ENCODE measurements at regions not wholly inside any gene's neighbourhood (a gene's known extent, or its start where the extent isn't known, plus 50 kb on each side); places are given as distances from the start of the nearest gene placed in this dataset.

DNA sequence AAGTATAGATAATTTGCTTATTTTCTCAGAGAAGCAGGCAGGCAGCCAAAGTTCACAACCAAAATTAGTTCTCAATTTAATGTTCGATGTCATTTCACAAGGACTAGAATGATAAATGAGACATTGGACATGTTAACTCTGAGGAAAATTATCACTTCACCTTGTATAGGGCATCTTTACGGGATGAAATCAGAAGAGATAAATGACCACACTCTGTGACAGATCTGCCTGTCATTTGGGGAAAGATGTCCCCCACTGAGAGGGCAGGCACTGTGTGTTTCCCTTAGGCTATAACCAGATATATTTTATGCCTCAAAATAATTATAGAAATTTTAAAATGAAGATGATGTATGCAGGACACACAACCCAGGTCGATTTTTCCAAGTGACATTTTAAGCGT is 642.9 kb downstream of the BRINP3 start:
- no peaks in the 10 kb centered on the region for H3K79me2 ChIP-seq (ENCODE audit: low read length)
- no peaks in the 10 kb centered on the region for H3K9me3 ChIP-seq (ENCODE audit: insufficient read depth, low read length)

DNA sequence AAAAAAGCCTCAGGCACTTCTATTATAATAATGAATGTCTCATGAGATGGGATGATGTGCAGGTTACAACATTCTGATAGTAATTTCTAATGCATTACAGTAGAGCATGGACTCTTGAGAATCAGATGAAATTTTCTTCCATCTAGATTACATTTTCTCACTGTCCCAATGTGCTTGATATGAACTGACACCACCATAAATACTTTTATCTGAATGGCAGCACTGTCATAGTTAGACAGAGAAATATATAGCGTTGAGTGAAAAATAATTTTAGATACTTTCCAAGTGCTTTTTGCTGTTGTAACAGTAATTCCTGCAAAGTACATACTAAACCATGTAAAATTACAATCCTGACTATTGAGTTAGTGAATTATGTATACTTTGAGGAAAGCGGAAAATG is 630.1 kb downstream of the BRINP3 start:
- no peaks in the 10 kb centered on the region for H4K20me1 ChIP-seq (ENCODE audit: insufficient read depth, low read length)
- TF ChIP-seq, protein P1, sequence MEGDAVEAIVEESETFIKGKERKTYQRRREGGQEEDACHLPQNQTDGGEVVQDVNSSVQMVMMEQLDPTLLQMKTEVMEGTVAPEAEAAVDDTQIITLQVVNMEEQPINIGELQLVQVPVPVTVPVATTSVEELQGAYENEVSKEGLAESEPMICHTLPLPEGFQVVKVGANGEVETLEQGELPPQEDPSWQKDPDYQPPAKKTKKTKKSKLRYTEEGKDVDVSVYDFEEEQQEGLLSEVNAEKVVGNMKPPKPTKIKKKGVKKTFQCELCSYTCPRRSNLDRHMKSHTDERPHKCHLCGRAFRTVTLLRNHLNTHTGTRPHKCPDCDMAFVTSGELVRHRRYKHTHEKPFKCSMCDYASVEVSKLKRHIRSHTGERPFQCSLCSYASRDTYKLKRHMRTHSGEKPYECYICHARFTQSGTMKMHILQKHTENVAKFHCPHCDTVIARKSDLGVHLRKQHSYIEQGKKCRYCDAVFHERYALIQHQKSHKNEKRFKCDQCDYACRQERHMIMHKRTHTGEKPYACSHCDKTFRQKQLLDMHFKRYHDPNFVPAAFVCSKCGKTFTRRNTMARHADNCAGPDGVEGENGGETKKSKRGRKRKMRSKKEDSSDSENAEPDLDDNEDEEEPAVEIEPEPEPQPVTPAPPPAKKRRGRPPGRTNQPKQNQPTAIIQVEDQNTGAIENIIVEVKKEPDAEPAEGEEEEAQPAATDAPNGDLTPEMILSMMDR (IDR thresholded peaks at IDR 0.05; ENCODE audit: low read depth, low read length) = no peak
- TF ChIP-seq EZH2phosphoT487 (IDR thresholded peaks at IDR 0.05; ENCODE audit: low read depth) = no peak
- no peak overlapping the region for H3K27ac ChIP-seq (ENCODE audit: low read length)
- H3K27me3 ChIP-seq (ENCODE audit: low read depth, low read length) = no peaks in the 10 kb centered on the region
- no peaks in the 10 kb centered on the region for H3K79me2 ChIP-seq (ENCODE audit: low read length)
- no peak overlapping the region for H3K4me2 ChIP-seq (ENCODE audit: low read length)
- no peak overlapping the region for H3K9ac ChIP-seq (ENCODE audit: low read length)
- H3K4me1 ChIP-seq (ENCODE audit: low read length) = peaks cover 12% of the 10 kb centered on the region
- H3K36me3 ChIP-seq (replicated peaks; ENCODE audit: low read depth, low read length) = no peaks in the 10 kb centered on the region
- no peak overlapping the region for H3K4me3 ChIP-seq (ENCODE audit: low read length)
- no peak overlapping the region for H2AFZ ChIP-seq (ENCODE audit: low read depth, low read length)
- H3K9me3 ChIP-seq (ENCODE audit: insufficient read depth, low read length) = no peaks in the 10 kb centered on the region

More for the DNA sequence above, 642.9 kb downstream of the BRINP3 start:
- no peaks in the 10 kb centered on the region for H3K4me1 ChIP-seq (ENCODE audit: low read length)
- H3K27me3 ChIP-seq (ENCODE audit: low read depth, low read length) = no peaks in the 10 kb centered on the region
- H2AFZ ChIP-seq (ENCODE audit: low read depth, low read length) = no peak overlapping the region
- no peak overlapping the region for H3K4me3 ChIP-seq (ENCODE audit: low read length)
- no peak overlapping the region for H3K27ac ChIP-seq (ENCODE audit: low read length)
- no peak overlapping the region for H3K4me2 ChIP-seq (ENCODE audit: low read length)
- no peaks in the 10 kb centered on the region for H4K20me1 ChIP-seq (ENCODE audit: insufficient read depth, low read length)
- TF ChIP-seq, protein P1 (IDR thresholded peaks at IDR 0.05; ENCODE audit: low read depth, low read length) = no peak
- TF ChIP-seq EZH2phosphoT487 (IDR thresholded peaks at IDR 0.05; ENCODE audit: low read depth) = no peak
- H3K36me3 ChIP-seq (replicated peaks; ENCODE audit: low read depth, low read length) = no peaks in the 10 kb centered on the region
- H3K9ac ChIP-seq (ENCODE audit: low read length) = no peak overlapping the region

DNA sequence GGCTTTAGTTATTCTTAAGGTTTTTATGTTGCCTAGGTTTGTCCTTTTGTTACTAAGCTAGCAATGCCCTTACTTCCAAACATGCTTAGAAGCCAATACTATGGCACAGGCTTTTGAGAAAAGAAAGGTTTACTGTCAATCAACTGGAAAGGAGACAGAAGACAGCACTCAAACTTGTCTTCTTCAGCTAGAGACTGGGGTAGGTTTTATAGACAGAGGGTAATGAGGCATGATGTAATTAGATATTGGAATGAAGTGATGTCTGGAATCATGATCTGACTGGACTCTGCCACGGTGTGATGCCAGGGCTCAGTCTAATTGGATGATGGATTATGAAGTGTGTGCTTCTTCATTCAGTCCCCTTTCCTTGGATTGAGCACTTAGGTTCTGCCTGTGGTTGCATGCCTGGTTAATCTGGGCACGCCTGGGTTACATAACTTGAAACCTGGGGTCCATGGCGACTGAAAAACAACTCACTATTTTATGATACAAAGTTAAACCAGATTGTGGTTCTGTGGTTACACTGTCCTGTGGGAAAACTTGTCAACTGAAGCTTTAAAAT is 625.8 kb downstream of the BRINP3 start:
- no peaks in the 10 kb centered on the region for H3K36me3 ChIP-seq (replicated peaks; ENCODE audit: low read depth, low read length)
- no peak for TF ChIP-seq EZH2phosphoT487 (IDR thresholded peaks at IDR 0.05; ENCODE audit: low read depth)
- TF ChIP-seq, protein P1 (IDR thresholded peaks at IDR 0.05; ENCODE audit: low read depth, low read length) = no peak
- no peaks in the 10 kb centered on the region for H3K79me2 ChIP-seq (ENCODE audit: low read length)
- H3K4me3 ChIP-seq (ENCODE audit: low read length) = no peak overlapping the region
- H3K9ac ChIP-seq (ENCODE audit: low read length) = no peak overlapping the region
- H3K27ac ChIP-seq (ENCODE audit: low read length) = no peak overlapping the region
- H3K27me3 ChIP-seq (ENCODE audit: low read depth, low read length) = no peaks in the 10 kb centered on the region
- peaks cover 12% of the 10 kb centered on the region for H3K4me1 ChIP-seq (ENCODE audit: low read length)
- H2AFZ ChIP-seq (ENCODE audit: low read depth, low read length) = no peak overlapping the region
- H3K9me3 ChIP-seq (ENCODE audit: insufficient read depth, low read length) = no peaks in the 10 kb centered on the region
- no peak overlapping the region for H3K4me2 ChIP-seq (ENCODE audit: low read length)
- H4K20me1 ChIP-seq (ENCODE audit: insufficient read depth, low read length) = no peaks in the 10 kb centered on the region

DNA sequence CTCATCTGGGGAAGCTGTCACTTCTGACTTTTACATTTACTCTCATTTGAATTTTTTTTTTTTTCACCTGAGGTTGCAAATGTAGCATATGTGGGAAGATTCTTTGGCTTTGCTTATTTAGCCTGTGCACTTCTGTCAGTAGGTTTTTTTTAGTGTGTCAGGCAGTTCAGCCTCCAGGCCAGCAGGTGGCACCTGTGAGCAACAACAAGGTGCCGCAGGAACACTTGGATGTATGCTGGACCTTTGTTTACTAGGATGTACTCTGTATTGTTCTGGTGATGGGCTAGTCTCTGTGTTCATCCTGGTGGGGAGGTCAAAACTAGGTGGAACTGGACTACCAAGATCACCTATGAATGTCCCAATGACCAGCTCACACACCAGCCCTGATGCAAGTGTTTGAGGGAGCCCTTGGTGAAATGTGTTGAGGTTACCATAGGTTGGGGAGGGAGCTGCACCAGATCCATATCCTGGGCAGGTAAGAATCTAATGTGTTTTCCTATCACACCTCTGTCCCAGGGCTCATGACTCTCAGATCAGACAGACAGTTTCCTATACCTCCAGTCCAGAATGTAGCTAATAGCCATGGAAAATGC is 618.2 kb downstream of the BRINP3 start:
- no peaks in the 10 kb centered on the region for H3K9me3 ChIP-seq (ENCODE audit: insufficient read depth, low read length)
- H3K36me3 ChIP-seq (replicated peaks; ENCODE audit: low read depth, low read length) = no peaks in the 10 kb centered on the region
- no peaks in the 10 kb centered on the region for H4K20me1 ChIP-seq (ENCODE audit: insufficient read depth, low read length)
- H3K27ac ChIP-seq (ENCODE audit: low read length) = no peak overlapping the region
- TF ChIP-seq EZH2phosphoT487 (IDR thresholded peaks at IDR 0.05; ENCODE audit: low read depth) = no peak
- TF ChIP-seq, protein P1 (IDR thresholded peaks at IDR 0.05; ENCODE audit: low read depth, low read length) = peak; percentile 81
- H3K9ac ChIP-seq (ENCODE audit: low read length) = no peak overlapping the region
- no peak overlapping the region for H3K4me2 ChIP-seq (ENCODE audit: low read length)
- no peaks in the 10 kb centered on the region for H3K4me1 ChIP-seq (ENCODE audit: low read length)
- no peaks in the 10 kb centered on the region for H3K79me2 ChIP-seq (ENCODE audit: low read length)
- H2AFZ ChIP-seq (ENCODE audit: low read depth, low read length) = peak overlapping the region; percentile 12; the same call in 1 of the 2 replicates
- H3K27me3 ChIP-seq (ENCODE audit: low read depth, low read length) = no peaks in the 10 kb centered on the region
- no peak overlapping the region for H3K4me3 ChIP-seq (ENCODE audit: low read length)

Measured in OCI-LY3 (cell line).